Fibroblast of peridontal ligament (primary cell): ENCODE measurements at regions not wholly inside any gene's neighbourhood (a gene's known extent, or its start where the extent isn't known, plus 50 kb on each side); places are given as distances from the start of the nearest gene placed in this dataset.
"Not testable (repeated sequence)": the region's sequence is repeated elsewhere in the genome, so short reads cannot be mapped to it uniquely, and the experiment has no call there.

Experiments
- DNase-seq: peaks from one replicate; pipeline ENCODE4 v3.0.0-alpha.2; 2010; ENCODE audit errors: extremely low read depth

GRCh38 chr4:175033162-175033561 is 115.0 kb downstream of the ADAM29 start:
- no peak for DNase-seq

- no peak for DNase-seq
Observed at GRCh38 chr4:175034007-175034406, 115.8 kb downstream of the ADAM29 start.

- no peak for DNase-seq
Observed at GRCh38 chr4:175034986-175035705, 117.0 kb downstream of the ADAM29 start.

GRCh38 chr4:175035905-175036304 is 117.7 kb downstream of the ADAM29 start:
- DNase-seq = peak; percentile 14

- DNase-seq = no peak
Observed at GRCh38 chr4:175048111-175048784, 130.1 kb downstream of the ADAM29 start.

GRCh38 chr4:175048906-175049305 is 130.7 kb downstream of the ADAM29 start:
- DNase-seq = peak; percentile 56

GRCh38 chr4:175051974-175052373 is 133.8 kb downstream of the ADAM29 start:
- DNase-seq = no peak

- no peak for DNase-seq
Observed at GRCh38 chr4:175054980-175055379, 136.8 kb downstream of the ADAM29 start.

GRCh38 chr4:175062183-175062592 is 144.0 kb downstream of the ADAM29 start:
- no peak for DNase-seq

- DNase-seq = no peak
Observed at GRCh38 chr4:175065228-175065627, 147.1 kb downstream of the ADAM29 start.

- DNase-seq = no peak
Observed at GRCh38 chr4:175066923-175067627, 148.9 kb downstream of the ADAM29 start.

- no peak for DNase-seq
Observed at GRCh38 chr4:175068266-175068665, 150.1 kb downstream of the ADAM29 start.

- no peak for DNase-seq
Observed at GRCh38 chr4:175070444-175070843, 152.3 kb downstream of the ADAM29 start.

- DNase-seq = peak; percentile 7
Observed at GRCh38 chr4:175071123-175071522, 153.0 kb downstream of the ADAM29 start.

- no peak for DNase-seq
Observed at GRCh38 chr4:175087145-175087544, 169.0 kb downstream of the ADAM29 start.

GRCh38 chr4:175090116-175090515 is 172.0 kb downstream of the ADAM29 start:
- DNase-seq = no peak

- DNase-seq = no peak
Observed at GRCh38 chr4:175091649-175092048, 173.5 kb downstream of the ADAM29 start.

- no peak for DNase-seq
Observed at GRCh38 chr4:175092114-175092513, 174.0 kb downstream of the ADAM29 start.

GRCh38 chr4:175093055-175093454 is 174.9 kb downstream of the ADAM29 start:
- DNase-seq = not testable (repeated sequence)

- no peak for DNase-seq
Observed at GRCh38 chr4:175103403-175103802, 185.2 kb downstream of the ADAM29 start.

GRCh38 chr4:175106301-175106700 is 188.1 kb downstream of the ADAM29 start:
- DNase-seq = no peak

GRCh38 chr4:175109933-175110332 is 191.8 kb downstream of the ADAM29 start:
- no peak for DNase-seq
